HS-27A (cell line): ENCODE measurements at regions not wholly inside any gene's neighbourhood (a gene's known extent, or its start where the extent isn't known, plus 50 kb on each side); places are given as distances from the start of the nearest gene placed in this dataset.
"Not testable (repeated sequence)": the region's sequence is repeated elsewhere in the genome, so short reads cannot be mapped to it uniquely, and the experiment has no call there.

Experiments
- DNase-seq: peaks from one replicate; pipeline ENCODE4 v3.0.0-alpha.2; 2012; ENCODE audit warnings: low read depth, missing footprints

DNA sequence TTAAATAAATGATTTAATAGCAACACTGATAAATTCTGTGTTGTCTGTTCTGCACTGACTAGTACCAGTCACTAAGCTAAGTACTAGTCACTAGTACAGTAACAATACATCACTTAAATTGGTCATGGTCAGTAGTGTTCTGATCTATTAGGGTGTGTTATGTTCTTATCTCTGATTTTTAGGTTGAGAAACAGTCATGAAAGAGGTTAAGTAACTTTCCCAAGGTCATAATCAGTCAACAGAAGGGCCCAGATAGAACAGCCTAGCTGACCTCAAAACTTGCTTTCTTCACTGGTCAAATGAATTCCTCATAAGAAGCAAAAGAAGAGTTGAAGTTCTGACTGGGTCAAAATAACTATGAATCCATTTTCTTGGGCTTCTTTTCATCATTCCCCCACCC, 1492.7 kb downstream of the MAT2B start:
- DNase-seq = no peak

DNA sequence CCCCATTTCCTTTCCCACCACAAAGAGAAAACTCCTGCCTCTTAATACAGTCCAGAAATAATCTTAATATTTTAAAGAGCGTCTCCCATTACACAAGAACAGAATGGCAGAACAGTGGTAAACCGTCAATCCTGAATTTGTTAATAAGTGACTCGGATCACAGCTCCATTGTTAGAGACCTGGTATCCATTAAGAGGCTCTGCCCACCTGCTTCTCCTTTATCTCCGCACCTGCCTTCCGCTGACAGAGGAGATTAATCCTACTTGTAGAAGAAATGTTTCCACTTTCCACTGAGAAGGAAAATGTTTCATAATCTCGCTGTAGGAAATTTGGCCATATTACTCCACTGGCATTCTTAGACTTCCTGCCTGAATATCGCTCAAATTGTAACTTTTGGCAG, 1493.2 kb downstream of the MAT2B start:
- no peak for DNase-seq

DNA sequence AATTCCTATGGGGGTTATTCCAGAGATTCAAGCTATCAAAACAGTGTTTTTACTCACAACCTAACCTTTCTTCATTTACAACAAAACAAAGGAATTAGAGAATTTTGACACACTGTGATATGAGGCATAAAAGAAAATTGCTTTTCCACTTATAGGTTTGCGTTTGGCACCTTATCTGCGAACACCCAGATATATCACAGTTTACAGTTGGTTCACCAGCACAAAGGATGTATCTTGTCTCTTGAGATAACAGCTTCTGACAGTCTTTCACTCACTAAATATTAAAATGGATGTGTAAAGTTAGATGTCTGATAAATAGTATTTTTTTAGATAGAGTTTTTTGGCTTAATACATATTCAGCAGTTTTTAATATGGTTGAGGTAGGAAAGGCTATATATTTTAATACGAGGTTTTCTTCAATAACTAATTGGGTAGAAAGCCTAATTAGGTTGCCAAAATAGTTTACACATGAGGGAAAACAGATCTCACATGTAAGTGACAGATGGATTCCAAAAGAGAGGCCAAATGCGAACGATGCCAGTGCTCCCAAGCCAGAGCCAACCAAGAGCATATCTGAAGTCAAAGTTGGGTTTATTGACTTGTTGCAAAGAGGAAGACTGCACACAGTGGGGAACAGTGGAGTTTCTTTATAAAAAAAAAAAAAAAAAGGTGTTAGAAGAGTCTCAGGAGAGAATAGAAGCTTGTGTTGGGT, 1495.2 kb downstream of the MAT2B start:
- DNase-seq = no peak

DNA sequence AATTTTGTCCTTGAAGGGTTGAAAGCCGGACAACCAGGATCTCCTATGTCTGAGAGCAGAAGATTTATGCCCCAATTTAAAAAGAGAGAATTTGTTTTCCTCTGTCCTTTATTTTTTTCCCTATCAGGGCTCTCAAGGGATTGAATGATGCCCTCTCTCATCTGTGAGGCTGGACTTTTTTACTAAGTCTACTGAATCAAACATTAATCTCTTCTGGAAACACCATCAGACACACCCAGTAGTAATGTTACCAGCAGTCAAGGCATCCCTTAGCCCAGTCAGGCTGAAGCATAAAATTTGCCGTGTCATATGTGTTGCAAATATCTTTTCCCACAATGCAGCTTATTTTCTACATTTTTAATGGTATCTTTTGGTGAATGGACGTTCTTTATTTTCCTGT, 1497.9 kb downstream of the MAT2B start:
- DNase-seq = no peak

DNA sequence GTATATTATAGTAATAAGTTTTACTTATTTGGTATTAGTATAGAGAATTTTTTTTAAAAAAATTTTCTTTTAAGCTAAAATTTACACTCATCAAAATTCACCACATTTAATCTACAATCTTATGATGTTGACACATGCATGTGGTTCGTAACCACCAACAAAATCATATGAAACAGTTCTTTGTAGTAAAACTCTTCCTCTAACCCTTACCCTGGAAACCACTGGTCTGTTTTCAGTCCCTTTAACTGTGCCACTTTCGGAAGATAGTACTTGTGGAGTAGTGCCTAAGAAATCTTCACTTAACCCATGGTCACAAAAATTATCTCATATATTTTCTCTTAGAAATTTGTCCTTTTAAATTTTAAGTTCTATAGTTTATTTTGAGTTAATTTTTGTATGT, 1498.8 kb downstream of the MAT2B start:
- no peak for DNase-seq

DNA sequence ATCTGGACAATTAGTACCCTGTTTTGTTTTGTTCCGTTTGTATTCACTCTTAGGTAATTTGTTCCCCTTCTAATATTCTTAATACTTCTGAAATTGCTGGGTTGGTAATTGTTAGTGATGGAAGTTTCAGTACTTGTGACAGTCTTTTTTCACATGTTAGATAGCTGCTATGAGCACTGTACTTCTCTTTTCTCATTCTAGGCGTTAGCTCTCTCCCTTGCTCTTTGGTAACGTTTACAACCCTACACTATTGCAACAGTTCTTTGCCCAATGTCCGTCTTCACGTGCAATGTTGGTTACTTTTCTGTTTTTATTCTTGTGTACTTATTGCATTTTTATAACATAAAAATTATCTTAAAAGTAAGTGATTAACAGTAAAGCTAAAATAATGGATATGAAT, 1509.0 kb downstream of the MAT2B start:
- no peak for DNase-seq

DNA sequence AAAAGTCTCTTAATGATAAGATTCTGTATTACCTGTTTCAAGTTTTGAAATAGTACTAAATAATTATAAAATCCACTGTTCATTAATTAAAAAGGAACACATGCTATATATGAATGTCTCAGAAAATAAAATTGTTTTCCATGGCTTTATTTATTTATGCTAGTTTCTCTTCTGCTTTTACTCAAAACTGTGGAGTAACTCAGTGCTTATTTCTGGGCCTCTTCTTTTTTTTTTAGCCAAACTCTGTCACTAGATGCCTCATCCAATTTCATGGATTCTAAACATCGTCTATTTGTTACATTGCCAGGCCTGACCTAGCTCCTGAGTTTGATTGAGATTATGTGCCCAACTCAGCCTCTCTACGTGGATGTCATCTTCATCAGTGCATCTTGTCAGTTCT, 1509.7 kb downstream of the MAT2B start:
- no peak for DNase-seq

DNA sequence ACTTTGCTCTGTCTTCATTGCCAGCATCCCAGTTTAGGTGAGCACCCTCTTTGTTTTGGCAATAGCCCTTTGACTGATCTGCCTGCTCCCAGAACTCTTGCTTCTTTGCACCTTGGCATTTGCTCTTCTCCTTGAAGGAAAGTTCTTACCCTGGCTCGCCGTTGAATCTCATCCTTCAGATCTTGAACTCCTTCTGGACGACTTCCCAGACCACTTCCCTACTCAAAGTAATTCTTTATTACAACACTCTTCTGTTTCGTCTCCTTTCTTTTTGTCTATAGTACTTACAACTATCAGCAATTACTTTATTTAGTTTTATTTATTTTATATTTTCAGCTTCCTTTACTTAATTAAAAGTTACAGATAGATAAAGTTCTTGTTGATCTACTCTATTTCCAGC, 1510.1 kb downstream of the MAT2B start:
- DNase-seq = no peak

DNA sequence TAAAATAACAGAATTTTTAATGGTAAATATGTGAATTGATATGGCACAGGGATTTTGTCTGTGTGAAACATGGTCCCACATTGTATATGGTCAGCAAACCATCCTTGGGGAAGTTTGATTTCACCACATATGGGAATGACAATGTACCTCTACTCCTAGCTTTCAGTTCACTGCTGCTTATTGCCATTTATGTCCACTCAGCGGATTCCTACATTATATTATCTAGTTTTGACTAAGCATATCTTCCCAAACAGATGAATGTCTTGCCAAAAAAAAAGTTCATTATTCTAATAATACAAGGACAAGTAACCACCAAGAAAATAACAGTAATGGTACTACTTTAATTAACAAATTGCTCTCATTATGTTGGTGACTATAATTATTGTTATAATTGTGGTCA, 1521.6 kb downstream of the MAT2B start:
- DNase-seq = no peak

DNA sequence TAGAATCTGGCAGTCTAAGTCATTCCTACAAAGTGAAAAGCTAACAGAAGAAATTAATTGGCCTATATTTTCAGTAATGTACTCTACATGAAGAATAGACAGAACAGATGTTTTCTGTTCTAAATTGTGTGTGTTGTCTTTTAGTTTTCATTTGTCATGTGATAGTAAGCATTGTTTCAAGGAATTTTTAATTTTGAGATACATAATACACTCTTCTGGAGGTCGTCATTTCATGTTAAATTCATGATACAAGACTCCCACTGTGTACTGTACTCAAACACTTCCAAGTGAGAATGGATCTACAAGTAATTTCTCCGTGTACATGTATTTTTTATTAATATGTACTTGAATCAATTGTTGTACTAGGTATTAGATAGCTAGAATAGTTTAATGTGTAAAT, 1522.9 kb downstream of the MAT2B start:
- DNase-seq = no peak

DNA sequence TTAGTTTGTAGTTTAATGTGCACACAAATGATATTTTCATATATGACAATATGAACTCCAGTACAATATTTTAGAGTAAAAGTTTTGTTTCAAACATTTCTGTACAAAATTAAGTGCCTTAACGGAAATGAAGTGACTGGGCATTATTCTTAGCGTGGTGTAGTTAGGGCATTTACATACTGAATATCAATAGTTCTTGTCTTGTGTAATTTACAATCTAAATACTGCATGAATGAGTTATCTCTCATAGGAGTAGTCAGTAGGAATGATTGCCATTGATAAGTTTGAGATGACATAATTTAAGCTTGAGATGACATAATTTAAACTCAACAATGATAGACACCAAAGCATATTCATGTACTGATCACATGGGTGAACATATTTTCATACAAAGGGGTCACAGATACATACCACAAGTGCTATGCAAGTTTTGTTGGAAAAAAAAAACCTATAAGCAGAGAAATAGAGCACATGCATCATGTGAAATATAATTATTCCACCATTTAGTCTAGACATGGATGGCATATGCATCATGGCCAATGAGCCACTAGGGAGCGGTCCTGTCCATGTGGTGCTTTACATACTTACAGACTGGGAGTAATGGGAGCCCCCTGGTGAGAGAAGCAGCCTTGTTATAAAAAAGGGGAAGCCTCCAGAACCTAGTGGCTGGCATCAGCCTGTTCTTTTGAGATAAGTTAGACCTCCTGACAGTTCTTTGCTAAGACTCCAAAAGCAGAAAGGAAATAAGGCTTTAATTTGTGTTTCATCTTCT, 1523.9 kb downstream of the MAT2B start:
- DNase-seq = no peak

DNA sequence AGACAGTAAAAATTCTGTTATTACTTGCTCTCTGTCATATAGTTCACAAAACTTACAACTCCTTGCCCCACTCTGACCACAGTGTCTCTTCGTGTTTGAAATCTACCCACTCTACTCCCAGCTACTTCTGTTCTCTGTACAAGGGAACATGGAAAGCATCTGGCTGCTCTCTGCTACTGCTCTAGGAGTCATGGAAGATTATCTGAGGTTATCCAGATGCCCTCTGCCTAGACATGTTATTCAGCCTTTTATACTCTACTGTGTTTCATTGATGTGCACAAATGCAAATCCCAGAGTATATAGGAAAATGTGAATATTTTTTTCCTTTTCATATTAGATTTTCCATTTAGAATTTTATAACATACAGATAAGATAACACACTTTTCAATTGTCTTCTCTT, 1525.6 kb downstream of the MAT2B start:
- DNase-seq = no peak

DNA sequence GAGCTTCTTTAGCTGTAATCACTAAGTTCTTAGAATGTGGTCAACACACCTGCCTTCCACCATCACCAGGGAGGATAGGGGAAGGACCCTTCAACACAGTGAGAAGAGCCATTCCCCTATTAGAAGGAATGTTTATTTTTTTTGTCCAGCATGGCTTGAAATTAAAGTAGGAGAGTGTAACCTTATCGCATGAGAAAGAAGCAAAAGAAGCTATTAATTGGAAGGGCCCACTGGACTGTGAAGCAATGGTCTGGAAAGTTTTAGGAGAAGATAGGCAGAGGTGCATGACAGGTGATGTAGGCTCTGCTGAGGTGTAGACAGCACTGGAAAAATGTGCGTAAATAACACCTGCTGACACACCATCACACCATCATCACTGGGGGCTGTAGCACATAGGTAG, 1526.0 kb downstream of the MAT2B start:
- DNase-seq = no peak

DNA sequence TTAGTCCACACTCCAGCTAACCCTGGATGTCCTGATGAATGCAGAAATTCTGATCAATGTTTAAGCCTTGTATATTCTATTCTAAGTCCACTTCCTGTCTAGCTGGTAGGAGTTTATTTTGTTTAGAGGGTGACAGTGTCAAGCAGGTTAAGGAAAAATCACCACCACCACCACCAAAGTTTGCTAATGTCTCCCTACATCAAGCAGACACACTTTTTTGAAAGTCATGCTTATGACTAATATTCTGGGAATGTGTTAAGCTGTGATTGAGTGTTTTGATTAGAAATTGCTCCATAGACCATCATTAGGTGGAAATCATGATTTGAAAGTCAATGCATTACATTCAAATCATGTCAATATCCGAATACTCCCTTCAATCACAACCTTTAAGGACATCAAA, 1530.1 kb downstream of the MAT2B start:
- no peak for DNase-seq

DNA sequence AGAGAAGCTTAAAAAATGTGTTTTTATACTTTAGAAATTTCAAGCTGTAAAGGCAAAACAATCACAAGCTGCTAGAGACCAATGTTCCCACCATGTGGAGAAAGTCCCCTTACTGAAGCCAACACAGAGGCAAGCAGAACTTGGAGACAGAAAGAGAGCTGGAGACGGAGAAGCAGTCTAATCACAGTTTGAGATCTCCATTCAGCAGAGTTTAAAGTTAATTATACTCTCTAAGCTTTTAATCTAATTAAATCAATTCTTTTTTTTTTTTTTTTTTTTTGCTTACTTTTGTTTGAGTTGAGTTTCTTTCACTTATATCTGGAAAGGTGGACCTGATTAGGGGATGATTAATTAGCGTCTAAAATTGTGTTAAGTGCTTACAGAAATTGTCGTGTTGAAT, 1534.3 kb downstream of the MAT2B start:
- no peak for DNase-seq

DNA sequence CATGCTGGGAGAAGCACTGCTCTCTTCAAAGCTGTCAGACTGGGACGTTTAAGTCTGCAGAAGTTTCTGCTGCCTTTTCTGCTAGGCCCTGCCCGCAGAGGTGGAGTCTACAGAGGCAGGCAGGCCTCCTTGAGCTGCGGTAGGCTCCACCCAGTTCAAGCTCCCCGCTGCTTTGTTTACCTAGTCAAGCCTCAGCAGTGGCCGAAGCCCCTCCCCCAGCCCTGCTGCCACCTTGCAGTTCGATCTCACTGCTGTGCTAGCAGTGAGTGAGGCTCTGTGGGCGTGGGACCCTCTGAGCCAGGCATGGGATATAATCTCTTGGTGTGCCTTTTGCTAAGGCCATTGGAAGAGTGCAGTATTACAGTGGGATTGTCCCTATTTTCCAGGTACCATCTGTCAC, 1540.5 kb downstream of the MAT2B start:
- not testable (repeated sequence) for DNase-seq

DNA sequence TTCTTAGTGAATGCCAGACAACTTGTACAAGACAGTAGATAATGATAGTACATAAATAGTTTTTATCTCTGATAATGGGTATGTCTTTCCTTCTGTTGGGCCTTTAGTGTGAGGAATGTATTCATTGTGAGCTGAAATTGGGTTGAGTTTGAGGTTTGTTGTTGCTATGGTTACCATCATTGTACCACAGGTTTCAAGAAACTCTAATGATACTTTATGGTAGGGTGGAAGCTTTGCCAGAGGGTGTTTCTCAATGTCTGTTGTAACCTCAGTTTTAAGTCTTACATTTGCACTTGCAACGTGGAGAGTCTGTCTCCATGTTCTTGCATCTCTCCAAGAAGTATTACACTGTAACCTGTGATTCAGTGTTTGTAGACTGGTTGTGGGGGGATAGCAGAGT, 1550.1 kb downstream of the MAT2B start:
- no peak for DNase-seq

DNA sequence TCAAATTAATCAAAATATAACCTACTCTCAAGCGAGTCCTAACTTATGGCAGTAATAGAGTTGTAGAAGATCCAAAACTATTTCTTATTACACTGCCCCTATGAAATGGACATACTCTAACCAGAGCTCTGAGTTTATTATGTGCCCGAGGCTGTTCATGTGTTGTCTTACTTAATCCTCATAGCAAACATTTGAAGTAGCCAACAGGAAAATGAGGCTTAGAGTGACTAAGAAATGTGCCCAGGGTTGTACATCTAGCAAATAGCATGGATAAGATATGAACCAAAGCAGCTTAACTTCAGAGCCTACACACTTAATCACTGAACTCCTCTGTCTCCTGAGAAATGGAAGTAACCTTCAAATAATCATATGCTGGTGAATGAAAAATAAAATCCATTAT, 1551.7 kb downstream of the MAT2B start:
- DNase-seq = no peak

DNA sequence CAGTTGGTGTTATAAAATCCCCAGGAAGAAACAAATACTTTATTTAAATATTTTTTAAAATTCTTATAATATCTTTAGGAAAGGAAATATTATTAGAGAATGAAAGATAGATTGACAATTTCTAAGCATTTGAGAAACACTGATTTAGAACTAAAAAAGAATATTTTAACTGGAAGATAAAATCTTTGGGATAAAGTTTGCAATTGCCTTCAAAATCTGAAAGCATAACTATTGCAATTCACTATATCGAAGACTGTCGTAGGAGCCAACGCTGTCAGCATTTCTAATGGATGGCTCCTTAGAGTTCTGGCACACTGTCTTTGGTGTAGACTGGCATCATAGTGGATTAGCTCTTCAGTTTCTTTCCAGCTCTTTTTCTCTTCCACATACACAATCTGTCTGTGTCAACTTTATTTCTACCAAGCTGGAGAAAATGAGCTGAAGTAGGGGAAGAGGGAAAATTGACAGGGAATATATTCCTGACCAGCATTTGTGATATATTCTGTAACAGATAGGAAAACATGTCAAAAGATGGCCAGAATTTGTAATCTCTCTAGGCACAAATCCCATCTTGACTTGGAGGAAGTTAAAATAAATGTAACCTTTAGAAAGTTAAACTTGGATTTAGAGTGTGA, 1561.4 kb downstream of the MAT2B start:
- no peak for DNase-seq

DNA sequence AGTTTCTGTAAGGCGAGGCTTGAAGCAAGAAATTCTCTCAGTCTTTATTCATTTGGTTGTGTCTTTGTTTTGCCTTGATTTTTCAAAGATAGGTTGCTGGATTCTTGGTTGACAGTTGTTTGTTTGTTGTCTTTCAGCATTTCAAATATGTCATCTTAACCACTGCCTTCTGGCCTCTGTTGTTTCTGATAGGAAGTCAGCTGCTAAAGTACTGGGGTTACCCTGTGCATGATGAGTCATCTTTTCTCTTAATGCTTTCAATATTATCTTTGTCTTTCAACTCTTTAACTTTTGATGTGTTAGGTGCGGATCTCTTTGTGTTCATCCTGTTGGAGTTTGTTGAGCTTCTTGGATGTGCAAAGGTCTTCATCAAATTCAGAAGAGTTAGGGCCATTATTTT, 1571.3 kb downstream of the MAT2B start:
- DNase-seq = no peak

DNA sequence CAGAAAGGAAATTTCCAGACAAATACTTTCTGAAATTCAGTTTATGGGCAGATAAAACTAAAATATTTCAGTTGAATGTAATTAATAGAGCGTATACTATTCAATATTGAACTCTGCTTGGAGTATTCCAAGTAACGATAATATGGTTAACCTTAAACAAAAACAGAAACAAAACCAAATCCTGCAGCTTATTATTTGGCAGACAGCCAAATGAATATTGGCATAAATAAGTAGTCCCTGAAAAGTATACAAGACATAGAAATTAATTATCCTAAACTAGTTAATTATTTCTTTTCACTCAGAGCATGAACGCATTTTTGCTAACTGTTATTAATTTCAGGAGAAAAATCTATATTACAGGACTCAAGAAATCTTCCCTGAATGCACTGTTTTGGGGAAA, 1574.0 kb downstream of the MAT2B start:
- no peak for DNase-seq

DNA sequence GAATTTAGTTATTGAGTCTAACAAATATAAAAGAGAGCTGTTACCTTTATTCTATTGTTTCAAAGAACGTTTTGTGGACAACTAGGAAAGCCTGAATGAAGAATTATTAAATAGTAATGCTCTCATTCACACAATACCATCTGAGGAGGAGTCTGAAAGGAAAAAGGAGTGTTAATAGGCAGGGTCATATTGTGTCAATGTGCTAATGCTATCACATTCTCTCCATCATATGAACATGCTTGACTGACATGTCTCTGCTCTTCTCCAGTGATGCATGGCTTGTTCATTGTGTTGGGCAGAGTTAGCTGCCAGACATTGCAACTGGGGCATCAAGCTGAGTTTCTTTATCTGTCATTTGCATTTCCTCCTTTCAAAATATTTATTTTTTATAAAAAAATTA, 1578.0 kb downstream of the MAT2B start:
- no peak for DNase-seq

DNA sequence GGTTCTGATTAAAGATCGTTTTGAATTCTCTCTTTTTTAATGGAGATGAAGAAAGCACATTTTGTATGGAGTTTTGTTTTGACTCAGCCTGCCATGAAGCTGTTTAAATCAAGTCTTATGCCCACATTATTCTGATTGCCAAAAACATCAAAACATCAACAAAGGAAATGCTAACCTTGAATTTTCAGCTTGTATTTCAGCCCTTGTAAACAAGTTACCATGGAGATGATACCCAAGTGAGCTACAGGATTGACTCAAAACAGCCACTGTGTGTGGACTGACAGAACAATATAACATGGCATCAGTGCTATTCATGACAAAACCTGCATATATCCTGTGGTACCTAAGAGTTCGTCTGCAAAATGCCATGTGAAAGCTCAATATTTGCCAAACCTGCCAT, 1581.0 kb downstream of the MAT2B start:
- DNase-seq = no peak

DNA sequence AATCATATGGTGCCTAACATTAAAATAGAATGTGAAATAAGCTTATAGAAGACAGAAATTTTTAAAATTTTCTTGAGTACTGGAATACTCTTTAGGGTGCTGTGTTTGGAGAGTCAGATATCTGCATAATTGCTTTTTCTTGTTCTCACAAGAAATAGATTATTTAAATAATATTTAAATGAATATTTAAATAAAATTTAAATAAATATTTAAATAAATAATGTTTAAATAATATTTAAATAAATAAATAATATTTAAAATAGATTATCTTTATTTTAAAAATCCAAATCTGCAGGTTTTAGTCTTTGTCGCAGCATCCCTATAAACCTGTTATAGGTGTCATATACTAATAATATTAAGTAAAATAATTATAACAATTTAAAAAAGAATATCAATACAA, 1589.4 kb downstream of the MAT2B start:
- no peak for DNase-seq
